CD4-positive, alpha-beta T cell (primary cell): ENCODE measurements at regions not wholly inside any gene's neighbourhood (a gene's known extent, or its start where the extent isn't known, plus 50 kb on each side); places are given as distances from the start of the nearest gene placed in this dataset.
"Not testable (repeated sequence)": the region's sequence is repeated elsewhere in the genome, so short reads cannot be mapped to it uniquely, and the experiment has no call there.

Experiments
- ATAC-seq: fragments of 200-7000 bp; cut with Tn5 transposase; one replicate; pipeline ENCODE4 v1.10.0; 2022; ENCODE audit warnings: mild to moderate bottlenecking; ENCODE audit not compliant: poor library complexity
- CTCF ChIA-PET: fragments of 350-600 bp; sonication (Branson Sonifier 250); formaldehyde crosslinking; loops from one replicate; lab custom pipeline; 2021; ENCODE audit warnings: antibody characterized with exemption, inconsistent platforms; lab: Charles Lee
- POLR2A ChIA-PET: fragments of 350-600 bp; sonication (Branson Sonifier 250); formaldehyde crosslinking; loops from one replicate; lab custom pipeline; 2021; ENCODE audit warnings: antibody characterized with exemption, inconsistent platforms; lab: Charles Lee
- DNase-seq, 14 experiments: peaks; one replicate each; pipeline ENCODE4 v3.0.0-alpha.2; 2013 to 2020; ENCODE audit warnings: mixed read lengths in 2 of 14
- H3K27ac ChIP-seq, 2 donors: one replicate each; pipeline versions ENCODE4 v1.5.1 to v1.7.0; 2013; ENCODE audit warnings: low read length in 2 of 2, low read depth in 1 of 2, mild to moderate bottlenecking in 1 of 2
- H3K27me3 ChIP-seq, 2 experiments: 1 replicate in 1 of 2; 2 replicates in 1 of 2; pipeline versions ENCODE4 v1.6.1 to v1.7.0; 2013; ENCODE audit warnings: low read length in 2 of 2, control low read depth in 1 of 2, mild to moderate bottlenecking in 1 of 2, moderate library complexity in 1 of 2; ENCODE audit not compliant: insufficient read depth in 2 of 2, control insufficient read depth in 1 of 2
- H3K36me3 ChIP-seq: one replicate; pipeline ENCODE4 v1.6.1; 2013; ENCODE audit warnings: low read length, control low read depth; ENCODE audit not compliant: insufficient read depth
- H3K4me1 ChIP-seq: one replicate; pipeline ENCODE4 v1.6.1; 2013; ENCODE audit warnings: low read length, control low read depth; ENCODE audit not compliant: insufficient read depth
- H3K4me3 ChIP-seq: one replicate; pipeline ENCODE4 v1.5.1; 2013; ENCODE audit warnings: mild to moderate bottlenecking, low read length, moderate library complexity
- H3K9me3 ChIP-seq, 2 experiments: 1 replicate in 1 of 2; 2 replicates in 1 of 2; pipeline versions ENCODE4 v1.6.1 to v1.7.0; 2013; ENCODE audit warnings: low read length in 2 of 2, mild to moderate bottlenecking in 2 of 2, control low read depth in 1 of 2, moderate library complexity in 1 of 2; ENCODE audit not compliant: control insufficient read depth in 1 of 2, insufficient read depth in 1 of 2
- H3K27ac Mint-ChIP-seq: one replicate; pipeline ENCODE4 v1.8.0; 2020; ENCODE audit warnings: mixed read lengths
- H3K27me3 Mint-ChIP-seq: one replicate; pipeline ENCODE4 v1.8.0; 2021; ENCODE audit warnings: mixed read lengths
- H3K36me3 Mint-ChIP-seq: one replicate; pipeline ENCODE4 v1.8.0; 2021; ENCODE audit warnings: low read depth, mixed read lengths
- H3K4me1 Mint-ChIP-seq: one replicate; pipeline ENCODE4 v1.8.0; 2021; ENCODE audit warnings: low read depth, mixed read lengths
- H3K4me3 Mint-ChIP-seq: one replicate; pipeline ENCODE4 v1.8.0; 2020; ENCODE audit warnings: mild to moderate bottlenecking, mixed read lengths
- H3K9me3 Mint-ChIP-seq: one replicate; pipeline ENCODE4 v1.8.0; 2020; ENCODE audit warnings: mixed read lengths
- intact Hi-C, 2 experiments: fragments of 100-400 bp; cut with DNase I in 1 of 2; cut with micrococcal nuclease in 1 of 2; formaldehyde crosslinking; loops; one replicate each; pipeline versions ENCODE4 v1.15.1 to v1.9.0; 2023 to 2025; cut with DNase I, micrococcal nuclease
- TF ChIP-seq, protein P1 (sequence below): fragments of 200-600 bp; IDR thresholded peaks from one replicate; pipeline ENCODE4 v1.8.0; 2022; ENCODE audit warnings: antibody characterized with exemption, mild to moderate bottlenecking

DNA sequence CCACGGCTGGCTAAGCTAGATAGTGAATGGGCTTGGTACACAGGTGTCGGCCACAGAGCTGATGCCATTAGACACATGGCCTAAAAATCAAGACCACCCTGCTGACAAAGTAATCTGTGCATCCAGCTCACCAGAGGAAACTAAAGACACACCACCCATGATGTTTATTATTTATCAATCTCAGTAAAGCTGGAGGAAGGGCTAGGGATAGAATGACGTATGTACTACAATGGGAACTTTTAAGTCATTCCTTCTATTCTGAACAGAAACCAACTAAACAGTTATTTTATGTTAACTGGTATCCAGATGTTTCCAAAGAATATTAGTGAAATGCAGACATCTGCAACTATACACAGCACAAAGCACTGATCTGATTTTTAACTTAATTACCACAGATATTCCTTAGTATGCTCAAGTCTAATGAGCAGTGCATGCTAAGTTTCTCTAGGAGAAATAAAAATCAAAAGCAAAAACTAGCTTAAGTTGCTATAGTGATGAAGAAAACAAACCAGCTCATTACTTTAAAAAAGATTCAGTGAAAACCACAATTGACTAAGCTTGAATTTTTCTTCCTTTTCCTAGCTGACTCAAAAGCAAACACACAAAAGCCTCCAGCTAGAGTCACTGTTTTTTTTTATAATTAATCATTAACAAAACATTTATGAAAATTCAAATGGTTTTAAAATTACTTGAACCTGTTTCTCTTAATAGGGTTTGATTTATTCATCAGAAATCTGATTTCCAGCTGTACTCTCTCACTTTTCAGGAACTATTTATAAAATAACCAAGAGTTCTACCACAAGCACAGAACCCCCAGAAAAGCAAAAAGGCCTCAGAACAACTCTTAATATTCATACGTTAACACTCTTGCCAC, 129.0 kb upstream of the PTPN20 start:
- POLR2A ChIA-PET, H3K9me3 ChIP-seq, ATAC-seq, DNase-seq, H3K27ac Mint-ChIP-seq, H3K4me1 Mint-ChIP-seq, H3K9me3 Mint-ChIP-seq, H3K27ac ChIP-seq, H3K4me3 ChIP-seq, H3K36me3 Mint-ChIP-seq, CTCF ChIA-PET, intact Hi-C loops, H3K36me3 ChIP-seq, H3K4me3 Mint-ChIP-seq, H3K4me1 ChIP-seq, H3K27me3 Mint-ChIP-seq, H3K27me3 ChIP-seq: not testable (repeated sequence)

DNA sequence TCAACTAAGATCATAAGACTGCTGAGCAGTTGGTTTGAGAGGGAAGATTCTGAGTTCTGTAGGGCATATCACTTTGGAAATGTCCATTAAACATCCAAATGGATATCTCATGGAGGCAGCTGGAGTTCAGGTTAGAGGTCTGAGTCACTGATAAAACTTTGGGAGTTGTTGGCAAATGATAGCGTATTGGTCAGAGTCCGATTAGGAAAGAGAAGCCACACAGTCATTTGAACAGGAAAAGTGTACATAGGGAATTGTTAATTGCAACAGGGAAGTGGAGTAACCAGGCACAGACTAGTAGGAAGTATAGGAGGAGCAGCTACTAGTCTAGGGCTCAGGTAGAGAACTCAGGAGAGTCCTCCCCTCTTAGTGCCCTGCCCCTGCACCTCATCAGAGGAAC, 126.6 kb upstream of the PTPN20 start:
- H3K27me3 ChIP-seq, ATAC-seq, intact Hi-C loops, H3K27me3 Mint-ChIP-seq, H3K36me3 ChIP-seq, POLR2A ChIA-PET, H3K27ac Mint-ChIP-seq, H3K4me3 ChIP-seq, CTCF ChIA-PET, H3K36me3 Mint-ChIP-seq, H3K27ac ChIP-seq, H3K9me3 ChIP-seq, DNase-seq, H3K4me1 Mint-ChIP-seq, H3K9me3 Mint-ChIP-seq, H3K4me1 ChIP-seq, H3K4me3 Mint-ChIP-seq: not testable (repeated sequence)

DNA sequence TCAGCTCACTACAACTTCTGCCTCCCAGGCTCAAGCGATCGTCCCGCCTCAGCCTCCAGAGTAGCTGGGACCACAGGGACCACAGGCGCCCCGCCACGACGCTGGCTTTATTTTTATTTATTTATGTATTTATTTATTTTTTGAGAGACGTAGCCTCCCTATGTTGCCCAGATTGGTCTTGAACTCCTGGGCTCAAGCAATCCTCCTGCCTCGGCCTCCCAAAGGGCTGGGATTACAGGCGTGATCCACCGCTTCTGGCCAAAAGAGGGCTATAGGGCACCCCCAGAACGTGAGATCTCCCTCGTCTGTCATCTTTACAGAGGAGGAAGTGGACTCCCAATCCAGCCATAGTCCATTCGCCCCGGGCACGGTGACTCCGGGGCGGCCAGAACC, 125.1 kb upstream of the PTPN20 start:
- H3K27me3 Mint-ChIP-seq, H3K27me3 ChIP-seq, POLR2A ChIA-PET, H3K27ac Mint-ChIP-seq, H3K4me1 Mint-ChIP-seq, H3K9me3 ChIP-seq, ATAC-seq, H3K36me3 ChIP-seq, H3K36me3 Mint-ChIP-seq, H3K9me3 Mint-ChIP-seq, H3K4me1 ChIP-seq, CTCF ChIA-PET, H3K27ac ChIP-seq, intact Hi-C loops: not testable (repeated sequence)
- H3K4me3 ChIP-seq, result peak overlapping the region; percentile 72
- peak in 1 of 14 experiments; percentile 1 for DNase-seq
- H3K4me3 Mint-ChIP-seq, result peak overlapping the region; percentile 62

DNA sequence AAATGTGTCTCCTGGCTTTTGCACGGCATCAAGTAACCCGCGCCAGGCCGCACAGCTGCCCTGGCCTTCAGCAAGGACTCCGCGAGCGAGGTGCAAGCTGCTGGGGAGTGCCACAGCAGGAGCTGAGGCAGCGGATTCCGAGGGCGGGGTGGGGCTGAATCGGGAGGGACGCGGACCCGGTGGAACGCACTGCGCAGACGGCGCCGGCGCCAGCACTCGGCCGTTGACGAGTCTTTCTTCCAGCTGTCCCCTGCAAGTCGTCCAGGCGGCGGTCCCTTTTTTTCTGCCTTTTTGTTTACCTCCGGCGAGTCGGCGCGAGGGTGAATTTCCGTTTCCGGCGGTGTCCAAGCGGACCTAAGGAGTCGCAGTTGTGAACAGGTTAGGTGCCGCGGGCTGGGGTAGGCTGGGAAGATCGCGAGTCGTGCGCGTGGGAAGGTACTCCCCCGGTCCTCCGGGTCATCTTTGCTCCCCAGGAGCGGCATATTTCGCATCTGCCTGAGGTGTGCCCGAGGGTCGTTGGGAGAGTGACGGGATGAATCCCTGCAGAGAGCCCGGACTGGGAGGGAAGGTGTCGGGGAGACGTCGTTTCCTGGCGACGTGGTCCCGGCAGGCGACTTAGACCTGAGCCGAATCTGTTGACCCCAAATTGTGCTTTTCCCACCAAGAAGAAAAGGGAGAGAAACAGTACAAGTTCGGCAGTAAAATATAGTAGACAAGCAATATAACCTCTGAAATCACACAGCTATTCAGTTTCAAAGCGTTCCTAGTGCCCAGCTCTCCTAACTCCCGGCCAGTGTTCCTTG, 124.5 kb upstream of the PTPN20 start:
- CTCF ChIA-PET, H3K36me3 ChIP-seq, H3K36me3 Mint-ChIP-seq, H3K9me3 ChIP-seq, intact Hi-C loops, H3K9me3 Mint-ChIP-seq, H3K27ac ChIP-seq, H3K27me3 ChIP-seq, H3K4me1 Mint-ChIP-seq, H3K27me3 Mint-ChIP-seq, H3K4me1 ChIP-seq, POLR2A ChIA-PET: not testable (repeated sequence)
- ATAC-seq (peak; percentile 68), DNase-seq (peak; percentile 21 to 64 (median 50))
- H3K4me3 ChIP-seq, result peak overlapping the region; percentile 72
- peak overlapping the region; percentile 95 for H3K4me3 Mint-ChIP-seq
- H3K27ac Mint-ChIP-seq, result peak overlapping the region; percentile 35

DNA sequence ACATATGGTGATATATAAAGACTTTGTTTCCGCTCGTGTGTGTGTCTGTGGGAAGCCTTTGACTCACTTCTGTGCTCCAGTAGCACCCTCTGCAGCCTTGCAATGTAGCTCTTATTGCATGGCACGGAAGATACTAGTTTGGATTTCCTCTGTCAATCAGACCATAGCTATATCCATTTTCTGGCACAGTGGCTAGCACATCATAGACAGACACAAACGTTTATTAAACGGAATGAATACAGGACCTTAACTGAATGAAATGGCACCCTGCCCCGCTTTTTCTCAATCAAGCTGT, 124.0 kb upstream of the PTPN20 start:
- no peaks in the 10 kb centered on the region for H3K9me3 ChIP-seq
- no peaks in the 10 kb centered on the region for H3K36me3 ChIP-seq
- ChIA-PET CTCF (no interaction called here), POLR2A (no interaction called here)
- Mint-ChIP-seq H3K36me3 (no peaks in the 10 kb centered on the region), H3K4me3 (peak overlapping the region; percentile 95), H3K27ac (peak overlapping the region; percentile 35), H3K27me3 (no peaks in the 10 kb centered on the region), H3K4me1 (peaks cover 5% of the 10 kb centered on the region), H3K9me3 (no peaks in the 10 kb centered on the region)
- peak overlapping the region; percentile 72 for H3K4me3 ChIP-seq
- intact Hi-C loops, result no loop called here
- ATAC-seq, result peak; percentile 65
- H3K27me3 ChIP-seq, result no peaks in the 10 kb centered on the region
- no peak overlapping the region for H3K27ac ChIP-seq
- TF ChIP-seq, protein P1, sequence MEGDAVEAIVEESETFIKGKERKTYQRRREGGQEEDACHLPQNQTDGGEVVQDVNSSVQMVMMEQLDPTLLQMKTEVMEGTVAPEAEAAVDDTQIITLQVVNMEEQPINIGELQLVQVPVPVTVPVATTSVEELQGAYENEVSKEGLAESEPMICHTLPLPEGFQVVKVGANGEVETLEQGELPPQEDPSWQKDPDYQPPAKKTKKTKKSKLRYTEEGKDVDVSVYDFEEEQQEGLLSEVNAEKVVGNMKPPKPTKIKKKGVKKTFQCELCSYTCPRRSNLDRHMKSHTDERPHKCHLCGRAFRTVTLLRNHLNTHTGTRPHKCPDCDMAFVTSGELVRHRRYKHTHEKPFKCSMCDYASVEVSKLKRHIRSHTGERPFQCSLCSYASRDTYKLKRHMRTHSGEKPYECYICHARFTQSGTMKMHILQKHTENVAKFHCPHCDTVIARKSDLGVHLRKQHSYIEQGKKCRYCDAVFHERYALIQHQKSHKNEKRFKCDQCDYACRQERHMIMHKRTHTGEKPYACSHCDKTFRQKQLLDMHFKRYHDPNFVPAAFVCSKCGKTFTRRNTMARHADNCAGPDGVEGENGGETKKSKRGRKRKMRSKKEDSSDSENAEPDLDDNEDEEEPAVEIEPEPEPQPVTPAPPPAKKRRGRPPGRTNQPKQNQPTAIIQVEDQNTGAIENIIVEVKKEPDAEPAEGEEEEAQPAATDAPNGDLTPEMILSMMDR, result no peak
- peak in 7 of 14 experiments; percentile 9 to 56 (median 27) for DNase-seq
- H3K4me1 ChIP-seq, result no peaks in the 10 kb centered on the region

DNA sequence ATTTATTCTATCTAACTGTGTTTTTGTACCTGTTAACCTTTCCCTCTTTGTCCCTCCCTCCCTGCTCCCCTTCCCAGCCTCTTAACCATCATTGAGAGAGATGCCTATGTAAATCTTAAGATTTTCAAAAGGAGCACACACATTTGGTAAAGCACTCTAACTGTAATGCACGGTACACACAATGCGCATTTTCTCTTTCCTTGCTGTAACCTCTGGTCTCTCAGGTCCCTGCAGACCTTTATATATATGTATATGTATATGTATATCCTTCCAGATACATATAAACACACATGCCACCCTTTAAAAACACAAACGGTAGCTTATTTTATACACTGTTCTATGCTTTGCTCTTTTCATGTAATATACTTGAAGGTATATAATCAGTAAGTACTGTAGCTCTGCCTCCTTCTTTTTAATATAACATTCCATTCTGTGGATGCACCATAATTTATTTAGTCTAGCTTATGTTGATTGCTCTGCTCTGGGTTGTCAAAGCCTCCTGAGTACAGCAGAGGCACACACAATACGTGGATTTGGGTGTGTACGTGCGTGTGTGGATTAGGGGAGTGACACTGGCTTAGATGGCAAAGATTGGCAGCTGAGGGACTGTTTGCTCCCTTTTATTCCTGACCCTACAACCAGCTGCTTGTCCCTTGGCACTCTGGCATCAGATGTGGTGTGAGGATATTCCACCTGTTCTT, 118.4 kb upstream of the PTPN20 start:
- intact Hi-C loops, H3K27ac Mint-ChIP-seq, H3K36me3 Mint-ChIP-seq, H3K27me3 ChIP-seq, H3K27me3 Mint-ChIP-seq, H3K36me3 ChIP-seq, DNase-seq, H3K4me1 Mint-ChIP-seq, POLR2A ChIA-PET, H3K9me3 ChIP-seq, H3K4me3 Mint-ChIP-seq, ATAC-seq, H3K4me3 ChIP-seq, H3K9me3 Mint-ChIP-seq, H3K27ac ChIP-seq, CTCF ChIA-PET, H3K4me1 ChIP-seq: not testable (repeated sequence)
